GM12874 (cell line): ENCODE measurements at regions not wholly inside any gene's neighbourhood (a gene's known extent, or its start where the extent isn't known, plus 50 kb on each side); places are given as distances from the start of the nearest gene placed in this dataset.

Experiments
- CTCF ChIP-seq: IDR thresholded peaks from 2 replicates; pipeline ENCODE4 v1.5.1; 2011; ENCODE audit warnings: low read depth, mild to moderate bottlenecking, control low read depth, low read length, moderate library complexity; ENCODE audit not compliant: insufficient read depth

GRCh38 chr5:86125731-86126601 is 491.8 kb upstream of the COX7C start:
- no peak for TF ChIP-seq CTCF

GRCh38 chr5:86127696-86128095 is 490.0 kb upstream of the COX7C start:
- TF ChIP-seq CTCF, result no peak

- no peak for TF ChIP-seq CTCF
Observed at GRCh38 chr5:86129009-86129408, 488.7 kb upstream of the COX7C start.

GRCh38 chr5:86137297-86137696 is 480.4 kb upstream of the COX7C start:
- TF ChIP-seq CTCF, result no peak

- TF ChIP-seq CTCF, result no peak
Observed at GRCh38 chr5:86143837-86144236, 473.9 kb upstream of the COX7C start.

- no peak for TF ChIP-seq CTCF
Observed at GRCh38 chr5:86152988-86153560, 464.7 kb upstream of the COX7C start.

- TF ChIP-seq CTCF, result no peak
Observed at GRCh38 chr5:86155796-86156195, 461.9 kb upstream of the COX7C start.
